ENCODE measurements at regions not wholly inside any gene's neighbourhood (a gene's known extent, or its start where the extent isn't known, plus 50 kb on each side); places are given as distances from the start of the nearest gene placed in this dataset.
"Not testable (repeated sequence)": the region's sequence is repeated elsewhere in the genome, so short reads cannot be mapped to it uniquely, and the experiment has no call there.

GRCh38 chr4:186840771-186841301 lies 117.2 kb upstream of the FAT1 start:
- H3K4me3 ChIP-seq (ENCODE audit: low read depth, low read length): no peak overlapping the region
- no peak for TF ChIP-seq CTCF (IDR thresholded peaks at IDR 0.05; ENCODE audit: insufficient read depth, low read depth, low read length)
- CTCF ChIA-PET: no interaction called here
- no peaks in the 10 kb centered on the region for H3K27me3 ChIP-seq (ENCODE audit: control insufficient read depth, insufficient read depth, low read length)
- DNase-seq (ENCODE audit: low read depth): no peak
- POLR2A ChIA-PET: no interaction called here
- no peaks in the 10 kb centered on the region for H3K36me3 ChIP-seq (ENCODE audit: control insufficient read depth, insufficient read depth, low read length)

- DNase-seq (ENCODE audit: low read depth): no peak
- CTCF ChIA-PET: no interaction called here
- POLR2A ChIA-PET: interaction anchor here (0.6 to 0.7 kb wide), 4 partner anchors 10 to 119 kb away, joined by 3 to 5 read pairs (median 4); no protein-coding TSS in a partner anchor
- Histone ChIP-seq H3K36me3 (ENCODE audit: control insufficient read depth, insufficient read depth, low read length) (no peaks in the 10 kb centered on the region), H3K27me3 (ENCODE audit: control insufficient read depth, insufficient read depth, low read length) (no peaks in the 10 kb centered on the region), H3K4me3 (ENCODE audit: low read depth, low read length) (peak overlapping the region; percentile 24)
- TF ChIP-seq CTCF (IDR thresholded peaks at IDR 0.05; ENCODE audit: insufficient read depth, low read depth, low read length): no peak
Measured at GRCh38 chr4:186844059-186844681, 120.5 kb upstream of the FAT1 start.

DNA sequence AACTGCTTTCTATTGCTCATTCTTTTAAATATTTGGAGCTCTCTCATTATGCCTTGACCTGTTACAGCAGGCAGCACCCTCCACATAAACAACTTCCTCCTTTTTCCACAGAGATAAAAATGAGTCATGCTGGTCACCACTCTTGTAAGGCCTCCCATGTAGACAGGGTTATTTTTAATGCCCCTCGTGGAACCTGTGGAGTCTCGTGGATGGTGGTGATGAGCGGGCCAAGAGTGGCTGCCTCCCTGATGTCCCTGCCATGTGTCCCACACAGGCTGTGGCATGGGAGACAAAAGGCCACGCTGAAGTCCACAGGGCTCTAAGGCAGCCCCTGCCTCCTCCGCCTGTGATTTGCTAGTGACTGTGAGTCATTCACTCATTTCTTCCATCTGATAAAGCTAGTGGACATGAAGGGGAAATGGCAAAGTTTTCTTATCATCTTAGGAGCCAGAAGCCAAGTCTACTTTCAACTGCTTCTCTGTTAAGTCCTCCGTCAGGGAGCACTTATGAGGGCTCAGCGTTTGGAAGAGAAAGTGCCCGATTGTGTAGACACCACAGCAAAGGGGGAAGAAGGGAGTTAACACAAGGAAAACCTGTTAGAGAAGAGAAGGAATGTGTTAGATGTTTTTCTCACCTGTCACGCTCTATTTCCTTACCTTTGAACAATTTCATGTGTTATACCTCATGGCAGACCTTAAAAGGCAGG lies 121.6 kb upstream of the FAT1 start:
- TF ChIP-seq CTCF (IDR thresholded peaks at IDR 0.05; ENCODE audit: insufficient read depth, low read depth, low read length): no peak
- H3K4me3 ChIP-seq (ENCODE audit: low read depth, low read length): no peak overlapping the region
- DNase-seq (ENCODE audit: low read depth): peak; percentile 86
- H3K36me3 ChIP-seq (ENCODE audit: control insufficient read depth, insufficient read depth, low read length): no peaks in the 10 kb centered on the region
- POLR2A ChIA-PET: interaction anchor here (0.6 kb wide), 1 partner anchor 9 kb away, joined by 4 read pairs; no protein-coding TSS in a partner anchor
- H3K27me3 ChIP-seq (ENCODE audit: control insufficient read depth, insufficient read depth, low read length): no peaks in the 10 kb centered on the region
- CTCF ChIA-PET: interaction anchor here (0.8 to 1.0 kb wide), 2 partner anchors 9 to 120 kb away, joined by 3 read pairs; no protein-coding TSS in a partner anchor

DNA sequence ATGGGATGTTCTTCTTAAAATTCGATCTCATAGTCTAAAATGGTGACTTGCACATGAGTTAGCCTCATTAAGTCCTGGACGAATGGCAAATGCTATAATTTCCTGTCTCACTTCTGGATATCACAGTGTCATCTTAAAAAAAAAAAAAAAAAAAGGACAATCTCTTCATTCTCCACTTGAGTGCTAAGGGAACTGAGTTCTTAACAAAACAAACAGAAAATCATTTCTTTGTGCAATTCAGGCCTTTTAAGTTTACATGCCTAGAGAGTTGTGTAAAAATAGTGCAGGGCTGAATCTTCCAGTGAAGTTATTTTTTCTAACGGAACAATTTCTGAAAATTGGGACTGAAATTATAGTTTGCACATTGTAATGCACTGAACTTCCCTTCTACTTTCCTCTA lies 122.8 kb upstream of the FAT1 start:
- CTCF ChIA-PET: interaction anchor here (1.0 kb wide), 1 partner anchor 8 kb away, joined by 3 read pairs; no protein-coding TSS in a partner anchor
- Histone ChIP-seq H3K4me3 (ENCODE audit: low read depth, low read length) (no peak overlapping the region), H3K36me3 (ENCODE audit: control insufficient read depth, insufficient read depth, low read length) (no peaks in the 10 kb centered on the region), H3K27me3 (ENCODE audit: control insufficient read depth, insufficient read depth, low read length) (no peaks in the 10 kb centered on the region)
- DNase-seq (ENCODE audit: low read depth): no peak
- POLR2A ChIA-PET: no interaction called here
- TF ChIP-seq CTCF (IDR thresholded peaks at IDR 0.05; ENCODE audit: insufficient read depth, low read depth, low read length): no peak

DNA sequence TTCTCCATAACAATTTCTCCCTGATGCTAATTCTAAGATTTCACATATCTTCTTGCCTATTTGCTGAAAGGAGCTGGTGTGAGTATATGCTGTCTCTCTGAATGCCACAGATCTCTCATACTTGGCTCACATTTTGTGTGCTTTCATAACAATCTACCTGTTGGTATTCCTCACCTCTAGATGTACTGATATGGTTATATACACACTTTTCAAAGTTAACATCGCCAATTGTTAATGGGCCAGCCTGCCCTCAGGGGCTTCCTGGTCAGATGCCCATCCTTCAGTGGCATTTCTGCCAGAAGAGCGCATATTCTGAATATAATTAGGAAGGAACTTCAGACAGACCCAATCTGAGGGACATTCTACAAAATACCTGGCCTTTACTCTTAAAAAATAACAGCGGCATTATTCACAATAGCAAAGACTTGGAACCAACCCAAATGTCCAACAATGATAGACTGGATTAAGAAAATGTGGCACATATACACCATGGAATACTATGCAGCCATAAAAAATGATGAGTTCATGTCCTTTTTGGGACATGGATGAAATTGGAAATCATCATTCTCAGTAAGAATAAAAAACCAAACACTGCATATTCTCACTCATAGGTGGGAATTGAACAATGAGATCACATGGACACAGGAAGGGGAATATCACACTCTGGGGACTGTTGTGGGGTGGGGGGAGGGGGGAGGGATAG lies 123.9 kb upstream of the FAT1 start:
- H3K36me3 ChIP-seq (ENCODE audit: control insufficient read depth, insufficient read depth, low read length); H3K27me3 ChIP-seq (ENCODE audit: control insufficient read depth, insufficient read depth, low read length); POLR2A ChIA-PET; H3K4me3 ChIP-seq (ENCODE audit: low read depth, low read length); DNase-seq (ENCODE audit: low read depth); CTCF ChIA-PET: not testable (repeated sequence)

All from BJ (cell line).